SKM-1 (cell line): ENCODE measurements at regions not wholly inside any gene's neighbourhood (a gene's known extent, or its start where the extent isn't known, plus 50 kb on each side); places are given as distances from the start of the nearest gene placed in this dataset.
A peak's percentile ranks its signal among the peaks of the same experiment; 100 is the strongest.

Source experiments
- DNase-seq: peaks from one replicate; lab custom pipeline; 2025; ENCODE audit not compliant: unreplicated experiment; lab: John Stamatoyannopoulos, UW

DNA sequence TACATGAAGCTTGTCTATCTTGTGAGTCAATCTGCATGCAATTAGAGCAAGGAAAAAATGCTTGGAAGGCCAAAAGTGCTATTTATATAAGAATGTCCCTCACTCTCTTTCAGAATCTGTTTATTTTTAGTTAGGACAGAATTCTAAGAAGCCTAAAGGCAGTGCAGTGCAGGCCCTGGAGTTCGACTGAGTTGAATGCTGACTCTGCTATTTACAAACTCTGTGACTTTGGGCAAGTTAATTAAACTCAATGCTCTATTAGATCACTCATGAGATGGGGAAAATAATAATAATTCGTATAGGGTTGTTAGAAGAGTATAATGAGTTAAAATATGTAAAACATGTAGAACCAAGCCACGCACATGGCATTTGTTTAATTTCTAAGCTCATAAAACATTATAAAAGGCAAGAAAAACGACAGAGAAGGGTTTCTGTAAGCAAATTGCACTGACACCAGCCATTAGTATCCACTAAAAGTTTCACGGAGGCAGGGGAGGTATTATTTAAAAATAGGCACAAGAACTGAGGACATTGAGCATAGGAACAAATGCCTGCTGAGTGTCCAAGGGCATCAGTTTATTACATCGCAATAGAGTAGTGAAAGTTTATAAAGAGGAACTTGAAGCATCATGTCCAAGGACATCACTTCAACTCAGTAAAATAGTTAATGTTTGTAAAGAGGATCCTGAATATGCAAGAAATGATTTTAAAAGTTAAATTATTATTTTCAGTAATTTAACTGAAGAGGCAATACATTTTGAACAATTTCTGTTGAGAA lies 115.0 kb upstream of the INPP4B start:
- DNase-seq = peak; percentile 9

DNA sequence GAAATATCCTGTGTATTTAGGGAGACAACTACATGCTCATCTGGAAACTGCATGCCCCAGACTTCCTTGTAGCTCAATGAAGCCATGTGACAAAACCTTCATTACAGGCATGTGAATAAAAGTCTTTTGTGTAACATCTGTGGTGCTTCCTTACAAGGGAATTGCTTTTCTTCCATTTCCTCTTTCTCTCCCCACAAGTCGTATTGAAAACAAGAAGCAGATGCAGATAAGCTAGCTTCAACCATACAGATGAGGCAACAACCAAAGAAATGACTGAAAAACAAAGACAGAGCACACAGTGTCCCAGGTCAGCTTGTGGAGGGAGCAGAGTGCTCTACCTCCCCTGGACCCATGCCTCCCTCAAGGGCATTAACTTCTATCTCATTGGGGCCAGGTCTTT lies 115.8 kb upstream of the INPP4B start:
- peak; percentile 93 for DNase-seq

DNA sequence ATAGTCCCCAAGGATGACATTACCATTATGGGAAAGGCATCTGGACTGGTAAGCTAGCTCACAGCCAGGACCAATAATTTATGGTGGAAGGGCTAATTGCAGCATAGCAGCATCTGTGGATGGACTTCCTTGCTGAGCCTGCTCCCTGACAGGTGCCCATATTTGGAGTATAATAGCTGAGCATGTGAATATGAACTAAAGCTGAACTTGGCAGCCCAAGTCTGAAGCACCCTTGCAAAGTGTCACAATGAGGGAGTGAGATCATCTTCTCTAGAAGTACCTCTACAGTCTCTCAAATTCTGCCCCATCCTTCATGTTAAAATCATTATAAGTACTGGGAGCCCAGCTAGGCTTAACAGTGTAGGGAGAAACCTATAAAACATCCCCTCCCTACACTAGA lies 128.2 kb upstream of the INPP4B start:
- no peak for DNase-seq

DNA sequence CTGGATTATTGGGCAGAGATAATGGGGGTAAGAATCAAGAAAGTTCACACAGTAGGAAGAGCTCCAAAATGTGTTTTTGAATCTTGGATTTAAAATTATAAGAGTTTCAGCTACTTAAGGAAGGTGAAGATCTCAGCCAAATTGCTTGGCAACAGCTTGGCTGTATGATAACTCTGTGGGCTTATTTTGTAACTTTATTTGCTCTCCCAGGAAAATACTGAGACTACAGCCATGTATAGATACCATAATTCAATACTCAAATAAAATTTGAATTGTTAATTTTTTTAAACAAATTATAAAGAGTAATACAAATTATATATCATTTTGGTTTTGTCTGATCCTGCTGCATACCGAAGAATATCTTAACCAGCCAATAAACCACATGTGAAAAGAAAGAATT lies 129.5 kb upstream of the INPP4B start:
- no peak for DNase-seq

DNA sequence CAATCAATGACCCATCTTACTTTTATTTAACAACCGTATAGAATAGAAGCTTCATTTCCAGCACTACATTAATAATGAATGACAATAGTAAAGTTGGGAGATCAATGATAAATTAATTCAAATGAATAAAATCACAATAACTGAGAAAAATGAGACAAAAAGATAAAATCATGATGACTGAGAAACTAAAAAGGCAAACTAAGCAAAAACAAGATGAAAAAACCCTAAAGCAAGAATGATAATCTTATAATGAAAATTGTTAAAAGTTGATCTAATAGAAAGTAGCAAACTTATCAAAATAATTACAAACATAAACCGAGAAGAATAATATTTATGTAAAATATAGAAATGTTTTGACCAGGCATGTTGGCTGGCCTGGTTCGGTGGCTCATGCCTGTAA lies 130.4 kb upstream of the INPP4B start:
- no peak for DNase-seq

DNA sequence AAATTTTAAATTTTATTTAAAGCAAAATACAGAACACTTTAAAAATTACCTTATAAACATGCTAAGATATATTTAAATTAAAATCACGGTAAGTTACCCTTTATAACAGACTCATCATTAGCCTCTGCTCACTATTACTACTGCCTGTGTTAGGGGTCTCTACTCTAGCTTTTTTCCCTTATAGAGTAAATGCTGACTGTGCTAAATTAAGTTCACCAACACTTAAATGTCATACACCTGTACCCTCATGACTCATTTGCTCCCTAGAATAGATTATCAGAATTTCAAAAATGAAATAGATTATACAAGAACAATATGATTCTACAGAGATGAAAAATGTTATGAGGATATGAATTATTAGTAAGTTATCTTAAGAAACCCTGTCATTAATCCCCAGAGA lies 131.1 kb upstream of the INPP4B start:
- DNase-seq = no peak

DNA sequence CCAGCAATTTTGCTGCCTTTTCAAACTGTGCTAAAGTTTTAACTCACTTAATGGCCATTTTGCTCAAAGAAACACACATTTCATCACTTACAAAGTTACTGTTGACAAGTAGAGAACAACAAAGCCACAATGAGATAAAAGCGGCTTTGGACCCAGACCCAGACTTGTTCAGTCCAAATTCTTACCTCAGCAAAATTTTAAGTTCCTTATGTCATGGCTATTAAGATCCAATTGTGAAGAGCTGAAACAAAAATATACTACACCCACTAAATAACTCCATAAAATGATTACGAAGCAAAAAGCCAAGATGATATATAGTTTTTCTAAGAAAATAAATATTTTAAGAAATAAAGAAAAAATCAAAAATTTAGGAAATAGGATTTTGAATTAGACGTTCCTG lies 137.0 kb upstream of the INPP4B start:
- DNase-seq = no peak

DNA sequence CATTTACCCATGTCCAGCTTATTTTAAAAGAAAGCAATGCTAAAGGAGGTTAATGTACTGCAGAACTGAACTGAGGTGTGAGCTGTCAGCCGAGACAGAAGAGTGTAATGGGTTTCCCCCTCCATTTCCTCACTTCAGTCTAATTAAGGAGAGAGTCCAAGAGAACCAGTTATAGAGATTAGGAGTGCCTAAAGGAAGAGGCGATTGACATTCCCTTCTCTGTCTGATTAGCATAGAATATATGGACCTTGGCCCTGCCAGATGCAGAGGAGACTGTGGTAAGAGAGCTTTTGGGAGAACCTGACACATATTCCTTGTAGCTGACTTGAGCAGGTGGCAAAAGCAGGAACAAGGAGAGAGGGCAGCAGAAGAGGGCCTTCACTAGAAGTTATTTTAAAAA lies 137.5 kb upstream of the INPP4B start:
- DNase-seq = no peak

DNA sequence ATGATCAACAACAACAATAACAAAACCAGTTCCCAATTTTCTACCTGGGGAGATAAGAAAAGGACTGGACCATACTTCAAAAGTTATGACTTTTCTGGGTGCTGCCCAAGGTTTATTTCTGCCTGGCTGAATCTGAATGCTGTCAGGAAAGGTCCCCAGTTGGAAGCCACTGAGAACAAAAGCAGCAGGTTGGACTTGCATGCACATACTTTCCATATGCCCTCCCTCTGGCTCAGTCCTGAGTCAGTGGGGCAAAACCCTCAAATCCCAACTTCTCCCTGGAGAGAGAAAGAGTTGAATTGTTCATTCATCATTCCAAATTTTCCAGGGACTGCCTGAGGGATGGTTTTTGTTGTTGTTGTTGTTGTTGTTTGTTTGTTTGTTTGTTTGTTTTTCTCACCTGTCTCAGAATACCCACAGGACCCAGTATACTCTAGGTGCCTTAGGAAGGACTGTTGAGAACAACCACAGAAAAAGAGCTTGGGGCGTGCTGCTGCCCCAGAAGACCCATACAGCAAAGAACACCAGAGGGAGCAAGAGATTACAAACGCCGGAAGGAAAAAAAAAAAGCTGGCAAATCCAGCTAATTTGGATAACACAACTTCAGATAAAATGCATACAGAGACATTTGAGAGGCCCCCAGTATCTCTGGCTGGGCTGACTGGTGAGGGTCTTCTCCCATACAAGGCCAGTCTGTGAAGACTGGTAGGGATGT lies 138.9 kb upstream of the INPP4B start:
- no peak for DNase-seq

DNA sequence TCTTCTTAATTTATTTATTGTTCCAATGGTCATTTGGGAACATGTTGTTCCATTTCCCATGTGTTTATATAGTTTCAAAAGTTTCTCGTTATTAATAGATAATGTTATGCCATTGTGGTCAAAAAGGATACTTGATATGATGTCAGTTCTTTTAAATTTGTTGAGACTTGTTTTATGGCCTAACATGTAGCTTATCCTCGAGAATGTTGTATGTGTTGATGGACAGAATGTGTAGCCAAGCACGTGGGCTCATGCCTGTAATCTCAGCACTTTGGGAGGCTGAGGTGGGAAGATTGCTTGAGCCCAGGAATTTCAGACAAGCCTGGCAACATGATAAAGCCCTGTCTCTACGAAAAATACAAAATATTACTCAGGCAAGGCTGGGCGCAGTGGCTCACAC lies 168.5 kb upstream of the USP38 start:
- no peak for DNase-seq

DNA sequence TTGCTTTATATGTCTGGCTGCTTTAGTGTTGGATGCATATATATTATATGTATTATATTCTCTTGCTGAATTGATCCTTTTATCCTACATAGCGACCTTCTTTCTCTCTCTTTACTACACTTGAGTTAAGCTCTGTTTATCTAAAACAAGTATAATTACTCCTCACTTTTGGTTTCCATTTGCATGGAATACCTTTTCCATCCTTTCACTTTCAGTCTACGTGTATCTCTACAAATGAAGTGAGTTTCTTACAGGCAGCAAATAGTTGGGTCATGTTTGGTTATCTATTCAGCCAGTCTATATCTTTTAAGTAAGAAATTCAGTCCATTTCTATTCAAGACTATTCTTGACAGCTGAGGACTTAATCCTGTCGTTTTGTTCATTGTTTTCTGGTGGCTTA lies 167.5 kb upstream of the USP38 start:
- DNase-seq = no peak

DNA sequence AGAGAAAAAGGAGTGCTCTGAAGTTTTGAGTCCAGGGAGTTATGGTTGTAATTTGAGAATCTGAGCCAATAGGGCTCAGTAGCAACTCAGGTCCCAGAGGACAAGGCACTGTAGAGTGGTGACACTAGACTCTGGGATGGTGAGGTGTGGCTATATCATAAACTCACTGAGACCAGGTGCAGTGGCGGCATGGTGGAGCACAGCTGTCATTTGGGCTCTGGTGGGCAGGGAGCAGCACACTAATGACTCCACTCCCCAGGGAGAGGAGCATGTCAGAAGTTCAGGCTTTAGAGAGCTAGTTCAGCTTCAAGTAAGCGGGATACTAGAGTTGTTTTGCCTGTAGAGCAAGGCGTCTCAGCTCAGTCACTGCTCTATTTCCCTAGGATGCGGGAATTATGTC lies 165.4 kb upstream of the USP38 start:
- DNase-seq = no peak

DNA sequence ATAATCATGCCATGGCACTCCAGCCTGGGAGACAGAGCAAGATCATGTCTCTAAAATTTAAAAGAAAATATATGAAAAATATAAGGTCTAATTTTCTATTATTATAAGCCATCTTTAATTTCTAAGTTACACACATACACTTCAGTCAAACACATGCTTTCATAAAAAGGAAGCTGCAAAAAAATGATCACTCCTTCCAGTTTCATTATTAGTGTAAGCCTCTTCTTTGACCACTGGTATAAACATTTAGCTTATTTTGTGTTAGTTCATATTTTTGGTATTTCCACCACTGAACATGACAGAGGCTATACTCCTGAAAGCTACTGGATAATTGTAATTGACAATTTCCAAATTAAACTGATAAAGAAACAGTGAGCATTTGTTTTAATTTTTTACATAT lies 163.3 kb upstream of the USP38 start:
- no peak for DNase-seq

DNA sequence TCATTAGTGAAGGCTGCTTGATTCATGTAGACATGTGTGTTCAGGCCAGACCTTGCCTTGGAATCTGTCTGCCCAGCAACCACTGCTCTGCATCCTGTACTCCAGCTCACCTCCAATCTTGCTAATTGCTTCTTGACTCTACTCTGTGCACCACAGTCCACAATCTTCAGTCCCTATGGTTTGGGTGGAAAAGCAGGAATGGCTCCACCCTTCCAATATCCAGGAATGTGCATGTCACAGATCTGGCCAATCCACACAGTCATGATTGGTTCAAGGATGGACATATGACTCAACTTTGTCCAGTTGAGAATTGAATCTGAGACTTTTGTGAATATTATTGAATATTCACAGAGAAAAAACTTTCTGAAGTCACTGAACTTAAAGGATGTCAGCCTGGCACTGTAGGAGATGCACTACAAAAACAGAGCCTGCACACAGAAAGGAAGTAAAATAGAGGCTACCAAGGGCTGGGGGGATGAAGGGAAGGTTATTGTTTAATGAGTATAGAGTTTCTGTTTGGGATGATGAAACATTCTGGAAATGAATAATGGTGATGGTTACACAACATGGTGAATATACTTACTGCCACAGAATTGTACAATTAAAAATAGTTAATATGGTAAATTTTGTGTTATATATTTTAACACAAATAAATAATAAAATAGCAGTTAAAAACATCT lies 161.3 kb upstream of the USP38 start:
- DNase-seq = no peak

DNA sequence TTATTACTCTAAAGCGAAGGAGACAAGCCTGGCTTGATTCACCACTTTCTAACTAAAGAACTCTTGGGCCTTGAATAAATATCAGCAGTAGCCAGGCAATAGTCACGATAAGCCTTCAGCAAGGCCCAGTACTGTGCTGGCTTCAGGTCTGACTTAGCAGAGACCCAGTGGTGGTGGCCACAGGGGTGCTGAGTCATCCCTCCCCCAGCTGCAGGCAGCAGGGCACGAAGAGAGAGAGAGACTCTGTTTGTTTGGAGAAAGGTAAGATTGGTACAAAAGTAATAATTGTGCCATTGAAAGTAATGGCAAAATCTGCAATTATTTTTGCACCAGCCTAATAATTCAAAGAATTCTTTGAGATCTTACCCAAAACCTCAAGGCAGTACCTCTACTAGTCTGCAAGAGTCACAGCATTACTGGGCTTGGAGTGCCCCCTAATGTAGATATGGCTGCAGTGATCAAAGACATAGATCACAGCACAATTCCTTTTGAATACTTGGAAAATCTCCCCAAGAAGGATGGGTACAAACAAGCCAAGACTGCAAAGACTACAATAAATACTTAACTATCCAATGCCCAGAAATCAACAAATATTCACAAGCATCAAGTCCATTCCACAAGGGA lies 159.5 kb upstream of the USP38 start:
- DNase-seq = no peak

DNA sequence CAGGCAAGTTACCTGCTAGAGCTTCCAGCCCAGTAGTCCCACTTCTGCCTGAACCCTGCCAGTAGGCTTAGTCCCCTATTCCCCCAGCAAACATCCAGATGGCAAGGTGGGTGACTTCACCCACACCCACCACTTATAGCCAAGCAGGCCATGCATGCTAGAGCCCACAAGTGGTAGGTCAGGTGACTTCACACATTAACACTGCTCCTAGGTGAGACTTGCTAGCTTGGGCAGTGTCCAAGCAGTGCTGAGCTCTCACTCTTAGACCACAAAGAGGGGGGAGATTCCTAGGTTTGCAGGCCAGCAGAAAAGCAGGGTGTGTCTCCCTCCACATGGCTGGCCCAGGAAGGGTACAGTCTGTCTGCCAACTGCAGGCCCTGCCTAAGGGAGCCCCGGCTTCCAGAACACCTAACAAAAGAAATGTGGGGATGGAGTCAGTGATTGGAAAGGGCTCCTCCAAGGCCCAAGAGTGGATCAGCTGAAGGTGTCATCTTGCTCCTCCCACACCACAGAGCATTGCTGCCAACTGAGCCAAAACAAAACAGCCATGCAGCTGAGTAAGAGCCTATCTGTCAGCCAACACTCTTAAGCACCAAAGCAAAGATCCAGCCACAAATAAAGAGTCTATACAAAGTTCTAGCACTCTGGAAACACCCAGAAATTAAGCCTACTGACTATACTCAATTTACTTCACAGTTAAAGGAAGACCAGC lies 158.1 kb upstream of the USP38 start:
- DNase-seq = no peak

DNA sequence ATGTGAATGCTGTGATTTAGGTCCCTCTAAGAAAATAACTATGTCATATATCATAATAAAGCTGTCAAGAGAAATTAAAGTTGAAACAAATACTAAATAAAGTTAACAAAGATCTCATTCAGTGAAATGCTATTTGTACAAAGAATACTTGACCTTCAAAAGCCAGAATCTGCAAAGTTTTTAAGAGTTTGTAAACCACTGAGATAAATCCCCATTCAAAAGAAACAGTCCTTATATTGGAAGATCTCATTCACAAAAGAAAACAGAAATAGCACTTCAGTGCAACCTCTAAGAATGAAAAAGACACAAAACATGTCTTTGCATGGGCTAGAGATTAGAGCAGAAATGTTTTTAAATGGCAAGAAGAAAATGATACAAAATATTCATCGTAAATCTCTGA lies 149.1 kb upstream of the USP38 start:
- DNase-seq = no peak

DNA sequence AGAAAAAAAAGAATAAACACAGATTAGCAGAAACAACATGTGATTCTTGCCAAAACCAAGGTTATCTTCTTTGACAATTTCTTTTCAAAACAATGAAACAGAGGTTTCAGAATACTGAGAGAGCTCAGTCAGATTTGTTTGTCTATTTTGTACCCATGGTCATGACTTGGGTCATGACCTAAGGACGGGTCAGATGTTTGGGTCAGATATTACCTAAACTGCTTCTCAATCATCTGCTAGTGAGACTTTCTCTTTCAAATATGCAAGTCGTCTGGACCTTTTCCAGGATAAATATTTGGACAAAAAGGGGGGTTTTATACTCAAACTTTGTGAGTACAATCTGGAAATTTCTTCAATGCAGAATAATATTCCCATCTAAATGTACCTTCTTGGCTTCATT lies 148.3 kb upstream of the USP38 start:
- DNase-seq = no peak

DNA sequence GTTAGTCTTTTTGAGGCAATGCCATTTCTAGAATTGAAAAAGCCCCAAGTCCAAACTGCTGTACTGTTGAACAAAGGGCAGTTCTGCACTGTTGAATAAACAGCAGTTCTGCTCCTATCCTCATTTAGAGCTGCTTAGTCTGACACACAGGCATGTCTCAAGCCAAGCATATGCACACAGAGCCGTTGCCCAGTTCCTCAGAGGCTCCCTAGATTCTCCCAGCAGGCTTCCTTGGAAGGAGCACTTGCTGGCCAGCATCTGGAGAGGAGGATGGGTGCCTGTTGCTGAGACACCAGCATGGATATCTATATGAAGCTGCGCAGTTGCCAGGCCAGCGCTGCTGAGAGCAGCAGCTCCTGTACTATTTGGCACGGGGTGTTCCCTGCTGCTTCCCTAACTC lies 138.3 kb upstream of the USP38 start:
- no peak for DNase-seq

DNA sequence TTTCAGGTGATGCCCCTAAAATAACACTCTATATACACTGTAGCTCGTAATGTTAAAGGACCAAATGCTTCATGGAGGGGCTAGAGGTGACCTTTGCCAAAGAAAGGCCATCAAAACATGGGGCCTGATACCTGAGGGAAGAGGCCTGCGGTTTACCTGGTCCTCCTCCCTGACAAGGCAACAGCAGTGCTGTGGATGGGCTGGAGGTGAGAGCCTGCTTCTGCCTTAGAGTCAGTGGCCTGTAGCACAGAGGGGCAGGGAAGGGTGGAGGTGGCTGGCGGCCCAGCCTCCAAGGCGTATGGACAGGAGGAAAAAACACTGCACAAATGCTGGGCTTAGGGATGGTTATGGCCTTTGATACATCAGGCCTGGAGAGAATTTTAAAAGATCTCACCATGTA lies 137.8 kb upstream of the USP38 start:
- DNase-seq = no peak

DNA sequence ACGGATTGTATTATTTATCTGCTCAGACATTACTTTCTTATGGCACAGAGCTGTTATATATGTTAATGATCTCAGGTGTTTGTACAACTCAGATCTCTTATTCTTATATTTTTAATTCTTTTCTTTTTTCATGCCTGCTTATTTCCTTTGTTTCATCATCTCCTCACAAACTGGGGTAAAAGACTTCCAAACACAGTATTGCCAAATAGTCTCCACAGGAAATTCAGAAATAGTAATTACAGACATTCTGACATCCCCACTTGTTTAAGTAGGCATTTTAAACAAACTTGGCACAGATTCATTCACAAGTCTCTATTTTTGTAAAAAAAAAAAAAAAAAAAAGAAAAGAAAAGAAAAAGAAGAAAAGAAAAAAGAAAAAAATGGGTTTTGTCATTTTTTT lies 129.7 kb upstream of the USP38 start:
- DNase-seq = peak; percentile 18
